GM12872 (cell line): ENCODE measurements at regions not wholly inside any gene's neighbourhood (a gene's known extent, or its start where the extent isn't known, plus 50 kb on each side); places are given as distances from the start of the nearest gene placed in this dataset.

ENCODE experiments used
- CTCF ChIP-seq: IDR thresholded peaks from 3 replicates; pipeline ENCODE4 v1.5.1; 2011; ENCODE audit warnings: low read depth, mild to moderate bottlenecking, low read length, moderate library complexity; ENCODE audit not compliant: insufficient read depth

GRCh38 chr10:29925771-29926692 lies 133.4 kb downstream of the JCAD start:
- no peak for TF ChIP-seq CTCF

- TF ChIP-seq CTCF: no peak
Observed at GRCh38 chr10:29924436-29924835, 134.9 kb downstream of the JCAD start.

- no peak for TF ChIP-seq CTCF
Observed at GRCh38 chr10:29923416-29923965, 135.9 kb downstream of the JCAD start.

- no peak for TF ChIP-seq CTCF
Observed at GRCh38 chr10:29922892-29923291, 136.5 kb downstream of the JCAD start.

- TF ChIP-seq CTCF: no peak
Observed at GRCh38 chr10:29922226-29922625, 137.2 kb downstream of the JCAD start.

GRCh38 chr10:29921071-29921446 lies 138.3 kb downstream of the JCAD start:
- no peak for TF ChIP-seq CTCF

- TF ChIP-seq CTCF: no peak
Observed at GRCh38 chr10:29920408-29921070, 138.8 kb downstream of the JCAD start.
